Activated T-cell treated with anti-CD3 and anti-CD28 coated beads, Interleukin-2, amount 50 U/mL, for 4 hours (primary cell): ENCODE measurements at regions not wholly inside any gene's neighbourhood (a gene's known extent, or its start where the extent isn't known, plus 50 kb on each side); places are given as distances from the start of the nearest gene placed in this dataset.
"Not testable (repeated sequence)": the region's sequence is repeated elsewhere in the genome, so short reads cannot be mapped to it uniquely, and the experiment has no call there.

Experiments used
- ATAC-seq, 2 donors: fragments of 200-7000 bp; cut with Tn5 transposase; one replicate each; pipeline ENCODE4 v1.10.0; 2021
- DNase-seq: peaks from one replicate; pipeline ENCODE4 v3.0.0-alpha.2; 2020
- H3K27me3 Mint-ChIP-seq: one replicate; pipeline ENCODE4 v1.8.0; 2021; ENCODE audit warnings: low read depth, mixed read lengths
- H3K36me3 Mint-ChIP-seq: one replicate; pipeline ENCODE4 v1.8.0; 2022; ENCODE audit warnings: mixed read lengths; ENCODE audit not compliant: insufficient read depth
- H3K4me1 Mint-ChIP-seq: one replicate; pipeline ENCODE4 v1.8.0; 2021; ENCODE audit warnings: low read depth, mixed read lengths
- H3K4me3 Mint-ChIP-seq: one replicate; pipeline ENCODE4 v1.8.0; 2021; ENCODE audit warnings: mild to moderate bottlenecking, moderate library complexity, mixed read lengths
- H3K9me3 Mint-ChIP-seq: one replicate; pipeline ENCODE4 v1.8.0; 2021; ENCODE audit warnings: mixed read lengths

GRCh38 chr13:50419331-50419865 is 404.2 kb downstream of the KCNRG start:
- Mint-ChIP-seq H3K27me3 (no peaks in the 10 kb centered on the region), H3K4me3 (no peak overlapping the region), H3K4me1 (peaks cover 13% of the 10 kb centered on the region), H3K36me3 (no peaks in the 10 kb centered on the region), H3K9me3 (peaks cover 9% of the 10 kb centered on the region)
- DNase-seq (no peak), ATAC-seq (no peak)

- H3K4me3 Mint-ChIP-seq = no peak overlapping the region
- H3K27me3 Mint-ChIP-seq = no peaks in the 10 kb centered on the region
- no peak for ATAC-seq
- no peak for DNase-seq
- H3K36me3 Mint-ChIP-seq = no peaks in the 10 kb centered on the region
- peaks cover 6% of the 10 kb centered on the region for H3K9me3 Mint-ChIP-seq
- peaks cover 13% of the 10 kb centered on the region for H3K4me1 Mint-ChIP-seq
Observed at GRCh38 chr13:50419896-50420295, 404.7 kb downstream of the KCNRG start.

GRCh38 chr13:50420718-50421472 is 405.7 kb downstream of the KCNRG start:
- no peaks in the 10 kb centered on the region for H3K9me3 Mint-ChIP-seq
- no peaks in the 10 kb centered on the region for H3K36me3 Mint-ChIP-seq
- ATAC-seq (no peak), DNase-seq (no peak)
- H3K4me1 Mint-ChIP-seq = peaks cover 15% of the 10 kb centered on the region
- no peak overlapping the region for H3K4me3 Mint-ChIP-seq
- no peaks in the 10 kb centered on the region for H3K27me3 Mint-ChIP-seq

GRCh38 chr13:50421473-50422130 is 406.4 kb downstream of the KCNRG start:
- no peaks in the 10 kb centered on the region for H3K9me3 Mint-ChIP-seq
- no peaks in the 10 kb centered on the region for H3K36me3 Mint-ChIP-seq
- H3K4me3 Mint-ChIP-seq = no peak overlapping the region
- ATAC-seq (no peak), DNase-seq (no peak)
- no peaks in the 10 kb centered on the region for H3K27me3 Mint-ChIP-seq
- H3K4me1 Mint-ChIP-seq = peaks cover 15% of the 10 kb centered on the region

GRCh38 chr13:50422181-50423148 is 407.2 kb downstream of the KCNRG start:
- H3K9me3 Mint-ChIP-seq = peaks cover 3% of the 10 kb centered on the region
- H3K4me1 Mint-ChIP-seq = peaks cover 21% of the 10 kb centered on the region
- H3K27me3 Mint-ChIP-seq = no peaks in the 10 kb centered on the region
- DNase-seq = no peak
- no peaks in the 10 kb centered on the region for H3K36me3 Mint-ChIP-seq
- peak in 1 of 2 donors; percentile 20 for ATAC-seq
- H3K4me3 Mint-ChIP-seq = peak overlapping the region; percentile 25

GRCh38 chr13:50424993-50425392 is 409.7 kb downstream of the KCNRG start:
- ATAC-seq = no peak
- Mint-ChIP-seq H3K4me3 (no peak overlapping the region), H3K9me3 (peaks cover 3% of the 10 kb centered on the region), H3K27me3 (no peaks in the 10 kb centered on the region), H3K36me3 (no peaks in the 10 kb centered on the region), H3K4me1 (peaks cover 37% of the 10 kb centered on the region)
- no peak for DNase-seq

- Mint-ChIP-seq H3K27me3 (no peaks in the 10 kb centered on the region), H3K4me1 (peaks cover 37% of the 10 kb centered on the region), H3K9me3 (peaks cover 3% of the 10 kb centered on the region), H3K36me3 (no peaks in the 10 kb centered on the region), H3K4me3 (no peak overlapping the region)
- ATAC-seq (no peak), DNase-seq (no peak)
Observed at GRCh38 chr13:50425772-50426171, 410.5 kb downstream of the KCNRG start.

- H3K4me1 Mint-ChIP-seq = peaks cover 33% of the 10 kb centered on the region
- H3K27me3 Mint-ChIP-seq = no peaks in the 10 kb centered on the region
- peaks cover 3% of the 10 kb centered on the region for H3K9me3 Mint-ChIP-seq
- no peaks in the 10 kb centered on the region for H3K36me3 Mint-ChIP-seq
- DNase-seq = no peak
- no peak for ATAC-seq
- no peak overlapping the region for H3K4me3 Mint-ChIP-seq
Observed at GRCh38 chr13:50426927-50427326, 411.7 kb downstream of the KCNRG start.

- H3K4me3 Mint-ChIP-seq = not testable (repeated sequence)
Observed at GRCh38 chr13:50427511-50427910, 412.3 kb downstream of the KCNRG start.

GRCh38 chr13:50428183-50428877 is 413.1 kb downstream of the KCNRG start:
- Mint-ChIP-seq H3K36me3 (no peaks in the 10 kb centered on the region), H3K9me3 (peaks cover 3% of the 10 kb centered on the region), H3K4me1 (peaks cover 25% of the 10 kb centered on the region), H3K4me3 (no peak overlapping the region), H3K27me3 (no peaks in the 10 kb centered on the region)
- ATAC-seq = peak; percentile 80 to 81
- DNase-seq = no peak

More at GRCh38 chr13:50427511-50427910, 412.3 kb downstream of the KCNRG start:
- H3K9me3 Mint-ChIP-seq, H3K36me3 Mint-ChIP-seq, H3K27me3 Mint-ChIP-seq, DNase-seq: not testable (repeated sequence)
- peaks cover 27% of the 10 kb centered on the region for H3K4me1 Mint-ChIP-seq
- ATAC-seq = peak in 1 of 2 donors; percentile 54

- ATAC-seq = no peak
- no peak overlapping the region for H3K4me3 Mint-ChIP-seq
- no peak for DNase-seq
- no peaks in the 10 kb centered on the region for H3K27me3 Mint-ChIP-seq
- no peaks in the 10 kb centered on the region for H3K9me3 Mint-ChIP-seq
- no peaks in the 10 kb centered on the region for H3K4me1 Mint-ChIP-seq
- H3K36me3 Mint-ChIP-seq = no peaks in the 10 kb centered on the region
Observed at GRCh38 chr13:50435011-50435410, 408.5 kb downstream of the DLEU7 start.

GRCh38 chr13:50437252-50437651 is 406.2 kb downstream of the DLEU7 start:
- Mint-ChIP-seq H3K36me3 (no peaks in the 10 kb centered on the region), H3K9me3 (no peaks in the 10 kb centered on the region), H3K27me3 (no peaks in the 10 kb centered on the region), H3K4me3 (no peak overlapping the region), H3K4me1 (no peaks in the 10 kb centered on the region)
- ATAC-seq = no peak
- DNase-seq = no peak

- H3K4me3 Mint-ChIP-seq = no peak overlapping the region
- no peaks in the 10 kb centered on the region for H3K9me3 Mint-ChIP-seq
- peaks cover 6% of the 10 kb centered on the region for H3K4me1 Mint-ChIP-seq
- H3K27me3 Mint-ChIP-seq = no peaks in the 10 kb centered on the region
- H3K36me3 Mint-ChIP-seq = no peaks in the 10 kb centered on the region
- DNase-seq = no peak
- ATAC-seq = no peak
Observed at GRCh38 chr13:50438351-50438750, 405.1 kb downstream of the DLEU7 start.

GRCh38 chr13:50441130-50441529 is 402.4 kb downstream of the DLEU7 start:
- Mint-ChIP-seq H3K36me3 (no peaks in the 10 kb centered on the region), H3K4me3 (no peak overlapping the region), H3K9me3 (no peaks in the 10 kb centered on the region), H3K4me1 (peaks cover 6% of the 10 kb centered on the region), H3K27me3 (no peaks in the 10 kb centered on the region)
- no peak for ATAC-seq
- DNase-seq = no peak
